ENCODE measurements at regions not wholly inside any gene's neighbourhood (a gene's known extent, or its start where the extent isn't known, plus 50 kb on each side); places are given as distances from the start of the nearest gene placed in this dataset.
"Not testable (repeated sequence)": the region's sequence is repeated elsewhere in the genome, so short reads cannot be mapped to it uniquely, and the experiment has no call there.

GRCh38 chr3:160052385-160053047 is 63.9 kb downstream of the IL12A start:
- intact Hi-C loops (cut with DNase I; ENCODE audit: low total_unique reads), result no loop called here
- H3K9me3 ChIP-seq, result no peaks in the 10 kb centered on the region
- H3K4me3 ChIP-seq, result no peak overlapping the region
- H3K4me1 ChIP-seq, result no peaks in the 10 kb centered on the region
- DNase-seq, result no peak
- no peak overlapping the region for H3K27ac ChIP-seq
- H3K36me3 ChIP-seq, result no peaks in the 10 kb centered on the region
- TF ChIP-seq POLR2A (IDR thresholded peaks at IDR 0.05), result no peak
- TF ChIP-seq POLR2AphosphoS5 (IDR thresholded peaks at IDR 0.05), result no peak
- no peak for TF ChIP-seq CTCF (IDR thresholded peaks at IDR 0.05 in 8 of 11, conservative IDR thresholded peaks at IDR 0.05 in 3 of 11)
- no peaks in the 10 kb centered on the region for H3K27me3 ChIP-seq (replicated peaks in 1 of 7)
- 78 to 87% (median 83%) methylated on average over 7 of the region's 7 CpGs for WGBS, 5 donors

- intact Hi-C loops (cut with DNase I; ENCODE audit: low total_unique reads), result no loop called here
- H3K27ac ChIP-seq, result no peak overlapping the region
- no peaks in the 10 kb centered on the region for H3K27me3 ChIP-seq (replicated peaks in 1 of 7)
- no peaks in the 10 kb centered on the region for H3K4me1 ChIP-seq
- H3K9me3 ChIP-seq, result no peaks in the 10 kb centered on the region
- WGBS, 5 donors, result 59 to 83% (median 75%) methylated on average over 4 of the region's 4 CpGs
- DNase-seq, result no peak
- TF ChIP-seq POLR2AphosphoS5 (IDR thresholded peaks at IDR 0.05), result no peak
- TF ChIP-seq CTCF (IDR thresholded peaks at IDR 0.05 in 8 of 11, conservative IDR thresholded peaks at IDR 0.05 in 3 of 11), result no peak
- TF ChIP-seq POLR2A (IDR thresholded peaks at IDR 0.05), result no peak
- no peak overlapping the region for H3K4me3 ChIP-seq
- H3K36me3 ChIP-seq, result no peaks in the 10 kb centered on the region
These were observed 64.4 kb downstream of the IL12A start for GRCh38 chr3:160053048-160053391.

GRCh38 chr3:160054862-160055261 is 66.2 kb downstream of the IL12A start:
- H3K27me3 ChIP-seq (replicated peaks in 1 of 7); intact Hi-C loops (cut with DNase I; ENCODE audit: low total_unique reads); H3K4me1 ChIP-seq; H3K4me3 ChIP-seq; H3K36me3 ChIP-seq; DNase-seq; H3K27ac ChIP-seq; H3K9me3 ChIP-seq: not testable (repeated sequence)
- WGBS, 5 donors, result 74 to 87% (median 82%) methylated on average over 4 of the region's 4 CpGs

GRCh38 chr3:160055659-160056058 is 67.0 kb downstream of the IL12A start:
- intact Hi-C loops (cut with DNase I; ENCODE audit: low total_unique reads), result no loop called here
- WGBS, 5 donors, result 88 to 95% (median 94%) methylated on average over 3 of the region's 3 CpGs

More at GRCh38 chr3:160055659-160056058, 67.0 kb downstream of the IL12A start:
- Histone ChIP-seq H3K4me3 (no peak overlapping the region), H3K36me3 (no peaks in the 10 kb centered on the region), H3K9me3 (no peaks in the 10 kb centered on the region), H3K4me1 (no peaks in the 10 kb centered on the region), H3K27me3 (replicated peaks in 1 of 7) (no peaks in the 10 kb centered on the region), H3K27ac (no peak overlapping the region)
- TF ChIP-seq POLR2AphosphoS5 (IDR thresholded peaks at IDR 0.05) (no peak), CTCF (IDR thresholded peaks at IDR 0.05 in 8 of 11, conservative IDR thresholded peaks at IDR 0.05 in 3 of 11) (no peak), POLR2A (IDR thresholded peaks at IDR 0.05) (no peak)
- DNase-seq, result no peak

Data from spleen (tissue), 11 donors.